T follicular helper cell (primary cell): ENCODE measurements at regions not wholly inside any gene's neighbourhood (a gene's known extent, or its start where the extent isn't known, plus 50 kb on each side); places are given as distances from the start of the nearest gene placed in this dataset.
"Not testable (repeated sequence)": the region's sequence is repeated elsewhere in the genome, so short reads cannot be mapped to it uniquely, and the experiment has no call there.

Source experiments
- DNase-seq: peaks from one replicate; pipeline ENCODE4 v3.0.0-alpha.2; 2020; ENCODE audit warnings: low read depth

DNA sequence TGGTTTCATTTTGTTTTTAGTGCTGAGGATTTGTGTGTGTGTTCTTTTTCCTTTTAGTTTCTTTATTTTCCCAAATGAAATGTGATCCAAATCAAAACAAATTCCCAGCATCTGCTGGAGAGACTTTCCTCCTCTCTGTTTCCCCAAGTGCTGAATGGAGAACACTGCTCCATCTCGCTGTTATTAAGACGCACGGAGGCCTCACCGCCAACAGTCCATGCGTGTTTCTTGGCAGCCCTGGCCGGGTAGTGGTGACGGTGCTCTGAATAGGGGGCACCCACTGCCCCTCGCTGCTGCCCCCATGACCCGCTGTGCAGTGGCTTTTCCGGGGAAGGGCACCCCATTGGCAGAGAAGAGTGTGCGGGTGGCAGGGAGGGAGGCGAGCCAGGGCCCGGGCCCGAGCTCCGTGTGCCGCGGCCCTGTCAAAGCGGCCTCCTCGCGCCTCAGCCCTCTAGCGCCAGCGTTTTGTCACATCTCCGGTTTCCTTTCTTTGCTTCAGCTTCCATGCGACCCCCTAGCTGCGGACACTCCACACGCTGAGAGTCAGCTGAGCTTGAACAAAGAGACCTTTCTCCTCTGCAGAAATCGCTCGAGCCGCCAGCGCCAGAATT lies 473.7 kb upstream of the SALL3 start:
- no peak for DNase-seq

DNA sequence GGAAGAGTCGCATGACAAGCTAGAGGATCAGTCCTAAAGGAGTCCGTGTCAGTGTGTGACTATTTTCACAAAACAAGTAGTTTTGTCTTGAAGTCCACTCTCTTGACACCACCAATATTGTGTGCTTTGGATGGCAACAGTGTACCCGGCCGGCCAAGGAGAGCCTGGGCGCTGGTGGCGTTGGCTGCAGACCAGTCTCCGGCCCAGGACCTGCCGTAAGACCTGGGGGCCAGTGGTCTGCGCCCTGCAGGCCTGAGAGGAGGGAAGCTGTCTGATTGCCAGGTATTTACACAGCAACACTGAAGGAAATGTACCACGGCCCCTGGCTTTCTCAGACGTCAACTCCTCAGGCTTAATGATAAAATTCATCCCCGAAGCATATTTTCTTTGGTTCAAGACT lies 472.4 kb upstream of the SALL3 start:
- DNase-seq, result no peak

DNA sequence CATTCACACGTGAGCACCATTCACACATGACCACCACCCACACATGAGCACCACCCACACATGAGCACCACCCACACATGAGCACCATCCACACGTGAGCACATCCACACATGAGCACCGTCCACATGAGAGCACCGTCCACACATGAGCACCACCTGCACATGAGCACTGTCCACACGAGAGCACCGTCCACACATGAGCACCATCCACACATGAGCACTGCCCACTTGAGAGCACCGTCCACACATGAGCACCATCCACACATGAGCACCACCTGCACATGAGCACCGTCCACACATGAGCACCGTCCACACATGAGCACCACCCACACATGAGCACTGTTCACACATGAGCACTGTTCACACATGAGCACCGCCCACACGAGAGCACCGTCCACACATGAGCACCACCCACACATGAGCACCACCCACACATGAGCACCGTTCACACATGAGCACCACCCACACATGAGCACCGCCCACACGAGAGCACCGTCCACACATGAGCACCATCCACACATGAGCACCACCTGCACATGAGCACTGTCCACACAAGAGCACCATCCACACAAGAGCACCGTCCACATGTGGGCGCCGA lies 471.3 kb upstream of the SALL3 start:
- not testable (repeated sequence) for DNase-seq

DNA sequence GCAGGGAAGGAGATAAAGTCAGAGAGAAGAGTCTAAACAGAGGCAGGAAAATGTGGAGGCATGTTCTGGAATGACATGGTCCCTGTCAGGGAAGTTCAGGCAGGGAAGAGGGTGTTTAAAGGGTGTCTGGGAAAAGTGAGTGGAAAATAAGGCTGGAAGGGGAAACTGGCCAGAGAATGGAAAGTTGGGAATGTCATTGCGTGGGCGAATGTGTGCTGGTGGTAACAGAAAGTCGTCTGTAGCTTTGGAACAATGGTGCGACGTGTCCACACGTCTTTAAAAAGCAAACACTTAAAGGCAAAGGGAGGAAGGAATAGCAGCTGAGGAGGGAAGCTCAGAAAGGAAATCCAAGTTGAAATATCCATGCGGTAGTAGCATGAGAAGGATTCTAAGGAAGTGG lies 469.5 kb upstream of the SALL3 start:
- no peak for DNase-seq

DNA sequence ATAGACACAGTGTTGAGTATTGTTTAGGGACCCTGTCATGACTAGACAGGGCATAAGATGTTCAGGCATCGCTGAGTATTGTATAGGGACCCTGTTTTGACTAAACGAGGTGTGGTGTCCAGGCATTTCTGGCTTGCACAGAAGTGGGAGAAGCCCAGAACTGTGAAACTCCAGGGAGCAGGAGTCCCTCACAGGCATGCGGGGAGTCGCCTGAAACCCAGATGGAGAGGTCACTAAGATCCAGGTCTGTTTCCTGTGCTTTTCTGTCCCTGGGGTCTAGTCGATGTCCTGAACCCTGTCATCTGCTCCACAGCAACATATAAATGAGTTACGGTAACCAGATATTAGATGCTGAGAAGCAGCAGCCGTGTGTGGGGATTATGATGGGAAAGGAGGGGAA lies 469.0 kb upstream of the SALL3 start:
- DNase-seq, result no peak

DNA sequence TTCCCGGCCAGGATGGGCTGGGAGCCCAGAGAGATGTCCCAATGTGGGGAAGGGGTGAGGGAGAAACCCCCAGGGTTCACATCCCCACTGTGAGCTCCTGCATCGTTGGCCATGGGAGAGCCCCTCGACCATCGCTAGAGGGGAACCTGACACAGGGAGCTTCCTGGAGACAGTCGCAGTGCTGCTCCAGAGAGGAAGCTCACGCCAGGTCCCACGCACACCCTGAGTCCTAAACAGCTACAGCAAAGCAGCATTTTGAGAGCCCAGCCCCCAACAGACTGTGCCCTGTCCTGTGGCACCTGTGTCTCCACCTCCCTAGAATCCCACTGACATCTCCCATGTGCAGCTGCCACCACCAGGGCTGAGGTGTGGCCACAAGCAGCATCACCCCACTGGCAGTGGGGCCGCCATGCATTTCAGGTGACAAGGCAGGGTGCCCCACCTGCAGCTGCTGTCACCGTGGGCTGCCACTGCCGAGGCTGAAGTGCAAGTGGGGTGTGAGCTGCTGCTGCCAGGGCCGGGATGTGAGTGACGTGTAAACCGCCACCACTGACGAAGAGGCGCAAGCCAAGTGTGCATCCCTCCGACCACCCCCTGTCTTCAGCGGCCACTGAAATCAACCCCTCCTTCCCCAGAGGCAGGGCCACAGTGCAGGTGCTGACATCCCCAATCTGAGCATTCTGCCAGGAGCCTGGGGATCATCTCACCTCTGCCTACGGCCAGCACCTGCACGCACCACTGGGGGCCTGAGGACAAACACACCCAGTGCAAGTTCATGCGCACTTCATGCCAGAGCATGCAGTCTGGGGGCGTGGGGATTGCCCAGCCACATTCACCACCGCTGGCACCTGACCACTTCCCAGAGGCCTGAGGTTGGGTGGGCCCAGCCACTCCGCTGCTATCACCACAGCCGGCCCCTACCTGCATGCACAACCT lies 467.7 kb upstream of the SALL3 start:
- DNase-seq, result no peak

DNA sequence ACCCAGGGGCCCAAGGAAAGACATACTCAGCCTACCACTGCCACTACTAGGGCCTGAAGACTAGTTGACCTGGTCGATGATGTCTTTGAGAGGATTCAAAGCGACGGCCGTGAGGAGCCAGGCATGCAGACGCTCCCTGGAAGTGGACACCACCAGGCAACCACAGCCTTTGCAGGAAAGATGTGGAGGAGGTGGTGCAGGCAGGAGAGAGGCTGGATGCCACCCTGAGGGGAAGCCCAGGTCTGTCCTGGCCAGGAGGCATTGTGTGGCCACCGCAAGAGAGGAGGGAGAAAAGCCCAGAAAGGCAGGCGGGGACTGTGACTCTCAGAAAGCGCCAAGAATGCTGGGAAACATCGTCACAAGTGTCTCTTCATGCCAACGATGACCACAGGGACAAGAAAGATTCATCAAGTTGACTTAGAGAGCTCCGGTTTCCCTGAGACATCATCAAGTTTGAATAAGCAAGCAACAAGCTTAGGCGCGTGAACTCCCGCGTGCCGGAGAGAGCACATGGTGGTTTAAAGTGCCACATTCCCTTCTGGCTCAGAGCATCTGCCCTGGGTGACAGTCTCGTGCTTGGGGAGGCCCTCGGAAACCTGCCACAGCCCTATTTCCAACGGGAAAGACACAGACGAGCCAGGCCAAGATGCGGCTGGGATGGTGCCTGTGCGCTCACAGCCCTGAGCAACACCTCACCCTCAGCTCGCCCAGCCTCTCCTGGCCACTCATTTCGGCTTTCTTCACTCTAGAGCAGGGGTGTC lies 464.5 kb upstream of the SALL3 start:
- no peak for DNase-seq

DNA sequence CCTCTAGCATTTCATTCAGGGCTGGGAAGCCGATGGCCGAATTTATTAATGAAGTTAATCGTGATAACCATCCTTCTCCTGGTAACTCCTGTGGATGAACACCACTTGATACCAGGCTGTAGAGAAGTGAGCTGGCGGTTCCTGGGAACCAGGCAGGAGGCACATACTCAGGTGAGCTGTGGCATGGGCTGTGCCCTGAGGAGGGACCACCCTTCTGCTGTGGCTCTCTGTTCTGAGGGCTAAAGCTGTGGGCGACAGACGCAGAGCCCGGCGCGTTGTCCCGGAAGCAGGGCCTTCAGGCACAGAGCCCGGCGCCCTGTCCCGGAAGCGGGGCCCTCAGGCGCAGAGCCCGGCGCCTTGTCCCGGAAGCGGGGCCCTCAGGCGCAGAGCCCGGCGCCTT lies 462.3 kb upstream of the SALL3 start:
- no peak for DNase-seq

DNA sequence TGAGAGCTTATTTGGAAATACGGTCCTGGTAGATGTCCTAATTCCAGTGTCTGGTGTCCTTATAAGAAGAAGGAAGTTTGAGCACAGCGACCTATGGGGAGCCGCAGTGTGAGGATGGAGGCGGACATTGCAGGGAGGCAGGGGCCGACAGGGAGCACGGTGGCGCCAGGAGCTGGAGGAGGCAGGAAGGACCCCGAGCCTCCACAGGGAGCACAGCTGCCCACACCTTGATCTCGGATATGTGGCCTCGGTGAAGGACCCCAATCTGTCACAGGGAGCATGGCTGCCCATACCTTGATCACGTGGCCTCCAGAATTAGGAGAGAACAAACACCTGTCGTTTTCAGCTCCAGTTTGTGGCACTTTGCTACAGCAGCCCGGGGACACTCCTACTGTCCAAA lies 461.6 kb upstream of the SALL3 start:
- no peak for DNase-seq

DNA sequence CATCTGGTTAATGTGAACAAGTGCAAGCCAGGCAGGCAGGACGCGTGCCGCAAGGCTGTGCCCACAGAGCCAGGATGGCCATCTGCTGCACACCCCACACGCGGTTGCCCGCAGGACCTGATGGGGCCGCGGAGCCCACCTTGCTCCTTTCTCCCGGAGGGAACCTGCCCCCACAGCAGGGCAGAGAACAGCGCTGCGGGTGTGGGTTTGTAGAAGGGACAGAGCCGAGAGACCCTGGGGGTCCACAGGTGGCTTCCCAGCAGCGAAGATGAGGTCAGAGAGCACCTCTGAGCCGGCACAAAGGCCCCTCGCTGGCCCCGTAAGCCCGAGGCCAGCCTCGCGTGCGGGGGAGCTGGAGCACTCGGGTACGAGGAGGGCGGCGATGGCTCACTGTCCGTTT lies 460.8 kb upstream of the SALL3 start:
- no peak for DNase-seq

DNA sequence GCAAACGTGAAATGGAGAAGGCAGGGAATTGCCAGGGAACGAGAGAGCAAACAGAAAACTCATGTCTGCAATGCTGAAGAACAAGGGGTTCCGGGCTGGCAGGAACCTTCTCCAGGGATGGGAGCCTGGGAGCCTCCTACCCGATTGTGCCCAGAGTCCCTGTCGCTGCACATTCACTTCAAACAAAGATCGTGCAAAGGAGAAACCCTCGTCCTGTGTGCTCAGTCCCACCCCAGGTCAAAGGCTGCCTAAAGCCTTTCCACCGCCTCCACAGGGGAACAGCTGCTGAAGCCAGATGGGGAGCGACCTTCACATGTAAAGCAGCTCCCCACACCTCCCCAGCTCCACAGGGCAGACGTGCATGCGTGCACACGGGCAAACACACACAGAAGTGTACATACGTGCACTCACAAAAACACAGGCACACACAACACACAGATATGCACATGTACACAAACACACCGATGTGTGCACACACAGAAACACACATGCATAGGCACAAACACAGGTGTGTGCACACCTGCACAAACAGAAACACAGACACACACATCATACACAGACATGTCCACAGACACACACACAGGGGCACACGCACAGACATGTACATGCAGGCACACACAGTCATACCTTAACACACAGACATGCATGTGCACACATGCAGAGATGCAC lies 460.1 kb upstream of the SALL3 start:
- no peak for DNase-seq

DNA sequence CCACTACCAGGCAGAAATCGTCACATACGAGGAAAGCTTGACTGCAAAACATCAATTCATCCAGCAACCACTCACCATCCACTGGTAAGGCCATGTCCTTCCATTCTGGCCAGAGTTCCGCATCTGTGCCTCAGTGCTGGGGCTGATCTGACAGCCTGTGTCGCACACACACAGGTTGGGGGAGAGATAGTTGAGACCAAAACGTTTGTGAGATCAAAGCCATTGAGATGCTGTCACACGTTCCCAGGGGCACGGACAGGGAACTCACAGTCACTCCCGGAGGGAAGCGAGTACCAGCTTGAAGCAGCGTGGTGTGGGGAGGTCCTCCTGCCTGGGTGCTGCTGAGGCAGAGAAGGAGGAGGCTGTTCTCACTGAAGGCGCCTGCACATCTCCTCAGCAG lies 458.5 kb upstream of the SALL3 start:
- no peak for DNase-seq

DNA sequence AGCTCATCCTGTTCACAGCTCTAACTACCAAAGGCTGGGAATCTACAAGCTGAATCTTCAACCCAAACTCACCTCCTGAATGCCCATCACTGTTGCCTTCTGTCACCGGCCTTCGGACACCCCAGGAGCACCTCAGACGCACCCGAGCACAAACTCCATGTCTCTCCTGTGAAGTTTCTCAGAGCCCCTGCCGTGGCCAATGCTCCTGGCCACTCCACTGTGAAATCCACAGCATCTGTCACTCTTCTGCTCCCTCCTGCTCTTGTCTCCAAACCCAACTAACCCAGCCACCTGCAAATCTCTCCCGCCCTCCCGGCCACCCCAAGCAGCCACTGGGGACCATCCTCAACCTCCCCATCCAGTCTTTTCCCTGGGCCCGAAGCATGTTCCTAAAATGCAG lies 457.9 kb upstream of the SALL3 start:
- DNase-seq, result no peak

DNA sequence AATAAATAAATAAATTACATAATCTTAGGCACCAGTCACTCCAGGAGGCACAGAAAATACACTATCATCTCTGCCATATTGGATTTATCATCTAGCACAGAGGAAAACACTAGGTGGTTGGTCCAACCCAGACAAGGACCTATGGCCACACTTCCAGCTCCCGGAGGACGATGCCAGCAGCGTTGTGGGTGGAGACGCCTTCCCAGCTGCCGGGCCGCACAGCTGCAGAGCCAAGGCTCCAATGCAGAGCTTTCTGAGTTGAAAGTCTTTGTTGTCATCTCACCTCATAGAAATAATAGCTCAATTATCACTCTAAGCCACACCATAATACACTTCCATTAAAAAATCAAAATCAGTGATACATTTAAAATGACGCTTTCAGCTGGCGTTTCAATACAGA lies 457.1 kb upstream of the SALL3 start:
- no peak for DNase-seq

DNA sequence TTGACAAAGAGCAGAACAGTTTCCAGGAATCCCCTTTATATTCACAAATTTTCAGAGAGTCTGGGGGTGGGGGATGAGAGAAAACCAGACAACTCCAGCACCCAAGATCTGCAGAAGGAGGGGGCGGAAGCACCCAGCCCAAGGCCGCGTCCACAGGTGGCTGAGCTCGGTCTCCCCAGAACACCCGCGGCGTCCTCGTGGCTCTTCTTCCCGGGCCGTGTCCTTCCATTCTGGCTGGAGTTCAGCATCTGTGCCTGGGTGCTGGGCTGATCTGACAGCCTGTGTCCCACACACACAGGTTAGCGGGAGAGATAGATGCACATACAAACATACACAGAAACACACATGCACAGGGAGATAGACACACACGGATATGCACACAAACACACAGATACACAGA lies 455.8 kb upstream of the SALL3 start:
- DNase-seq, result no peak

DNA sequence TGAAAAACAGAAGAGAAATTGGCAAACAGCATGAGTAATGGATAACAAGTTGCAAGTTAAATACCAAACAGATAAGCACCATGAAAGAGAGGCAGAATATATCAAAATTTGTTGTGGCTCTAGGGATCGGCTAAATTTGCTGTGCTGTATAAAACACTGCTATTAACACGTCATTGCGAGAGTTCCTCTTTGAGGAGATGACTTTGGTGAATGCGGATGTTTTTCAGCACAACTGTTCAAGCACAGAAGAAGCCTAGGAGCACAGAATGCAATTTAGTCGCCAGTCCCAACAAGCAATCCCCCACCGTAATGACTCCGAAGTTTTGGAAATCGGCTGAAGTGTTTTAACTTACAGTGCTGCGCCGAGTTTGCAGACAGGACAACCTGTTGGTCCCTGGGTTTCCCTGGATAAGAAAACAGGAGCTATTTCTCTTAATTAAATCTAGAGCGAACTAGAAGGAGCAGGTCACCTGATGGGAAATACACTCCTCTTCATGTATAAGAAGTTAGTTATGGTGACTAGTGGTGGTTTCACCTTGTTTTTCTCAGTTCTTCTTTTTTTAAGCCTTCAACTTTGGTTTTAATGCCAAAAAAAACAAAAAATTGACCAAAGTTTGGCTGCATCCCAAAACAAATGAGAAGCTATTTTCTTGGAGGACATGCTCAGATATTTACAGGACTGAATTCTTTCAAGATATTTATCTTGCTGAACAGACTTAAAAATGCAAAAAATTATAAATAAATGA lies 454.1 kb upstream of the SALL3 start:
- no peak for DNase-seq

DNA sequence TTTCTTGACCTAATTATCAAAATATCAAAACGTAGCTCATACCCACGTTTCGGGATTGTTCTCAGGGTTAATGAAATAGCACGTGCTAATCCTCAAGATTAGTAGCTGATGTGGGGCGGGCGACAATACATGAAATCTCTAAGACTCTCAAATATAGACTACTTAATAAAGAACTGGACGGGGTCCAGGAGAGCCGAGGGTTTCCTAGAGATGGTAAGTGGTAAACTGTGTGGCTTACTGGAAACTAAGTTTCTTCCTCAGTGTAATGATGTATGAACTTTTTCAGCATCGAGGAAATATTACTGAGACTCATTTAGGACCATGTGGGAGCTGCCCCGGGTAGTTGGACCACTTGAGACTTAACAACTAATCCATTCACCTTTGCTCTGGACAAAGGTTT lies 453.3 kb upstream of the SALL3 start:
- DNase-seq, result no peak

DNA sequence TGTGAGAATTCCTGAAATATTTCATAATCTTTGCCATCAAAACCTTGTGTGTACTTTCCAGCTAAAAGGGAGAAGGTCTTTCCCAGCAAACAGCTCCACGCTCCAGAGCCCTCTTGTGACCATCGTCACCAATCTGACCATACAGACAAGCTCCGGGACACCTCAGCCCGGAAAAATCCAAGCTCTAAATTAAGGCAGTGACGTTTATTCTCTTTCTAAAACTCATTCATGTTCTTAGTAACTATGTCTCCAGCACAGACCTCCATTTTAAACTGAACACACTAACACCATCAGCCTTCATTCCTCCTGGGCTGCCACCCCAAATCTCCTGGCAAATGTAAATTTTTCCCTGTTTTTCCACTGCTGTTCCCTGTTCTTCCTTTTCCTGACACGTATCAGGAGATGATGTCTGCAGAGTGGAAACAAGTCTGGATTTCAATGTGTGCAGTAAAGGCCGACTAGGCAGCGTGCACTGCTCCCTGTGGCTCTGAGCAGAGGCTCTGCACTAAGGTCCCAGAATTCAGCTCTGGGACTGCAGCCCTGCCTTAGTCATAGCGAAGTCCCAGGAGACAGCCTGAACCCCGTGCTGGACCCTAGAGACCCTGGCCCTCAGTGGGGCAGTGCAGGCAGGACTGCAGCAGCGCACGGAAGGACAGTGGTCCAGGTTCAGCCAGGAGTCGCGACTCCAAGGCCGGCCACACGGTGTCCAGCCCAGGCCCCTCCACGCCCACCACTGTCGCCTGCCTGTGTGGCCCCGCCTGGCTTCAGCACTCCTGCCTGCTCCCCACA lies 452.5 kb upstream of the SALL3 start:
- no peak for DNase-seq

DNA sequence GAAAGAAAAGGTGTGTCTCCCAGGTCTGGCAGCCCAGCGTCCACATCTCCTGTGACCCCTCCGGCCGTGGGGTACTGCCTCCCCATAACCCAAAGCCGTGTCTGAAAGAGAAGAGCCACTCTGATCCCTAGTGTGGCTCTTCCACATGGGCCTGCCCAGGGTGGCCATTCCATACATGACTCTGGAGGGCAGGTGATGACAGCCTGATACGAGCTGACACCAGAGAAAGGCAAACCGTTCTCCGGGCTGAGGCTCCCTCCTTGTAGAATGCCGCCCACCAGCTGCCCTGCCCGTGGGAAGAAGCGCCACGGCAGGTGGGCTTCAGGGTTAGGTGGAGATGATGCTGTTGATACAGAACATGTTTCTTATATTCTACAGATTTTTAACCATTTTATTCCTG lies 451.6 kb upstream of the SALL3 start:
- no peak for DNase-seq
